ENCODE measurements at regions not wholly inside any gene's neighbourhood (a gene's known extent, or its start where the extent isn't known, plus 50 kb on each side); places are given as distances from the start of the nearest gene placed in this dataset.

GRCh38 chr9:675697-676370 is 165.7 kb upstream of the DMRT1 start:
- DNase-seq: no peak

- no peak for DNase-seq
These were observed 164.6 kb upstream of the DMRT1 start for GRCh38 chr9:676780-677438.

- no peak for DNase-seq
These were observed 163.9 kb upstream of the DMRT1 start for GRCh38 chr9:677461-678097.

GRCh38 chr9:678897-679296 is 162.6 kb upstream of the DMRT1 start:
- no peak for DNase-seq

GRCh38 chr9:679462-679861 is 162.0 kb upstream of the DMRT1 start:
- DNase-seq: no peak

- no peak for DNase-seq
These were observed 161.4 kb upstream of the DMRT1 start for GRCh38 chr9:680106-680505.

GRCh38 chr9:682633-683508 is 158.6 kb upstream of the DMRT1 start:
- DNase-seq: no peak

GRCh38 chr9:683509-684021 is 157.9 kb upstream of the DMRT1 start:
- no peak for DNase-seq

GRCh38 chr9:684054-684890 is 157.2 kb upstream of the DMRT1 start:
- no peak for DNase-seq

- no peak for DNase-seq
These were observed 156.6 kb upstream of the DMRT1 start for GRCh38 chr9:684941-685340.

GRCh38 chr9:686321-686813 is 155.1 kb upstream of the DMRT1 start:
- no peak for DNase-seq

GRCh38 chr9:687034-687785 is 154.3 kb upstream of the DMRT1 start:
- no peak for DNase-seq

- DNase-seq: no peak
These were observed 153.5 kb upstream of the DMRT1 start for GRCh38 chr9:687994-688393.

GRCh38 chr9:690517-691111 is 150.9 kb upstream of the DMRT1 start:
- DNase-seq: no peak

- no peak for DNase-seq
These were observed 149.6 kb upstream of the DMRT1 start for GRCh38 chr9:691825-692400.

GRCh38 chr9:692636-693129 is 148.8 kb upstream of the DMRT1 start:
- DNase-seq: no peak

- DNase-seq: no peak
These were observed 148.1 kb upstream of the DMRT1 start for GRCh38 chr9:693201-694091.

GRCh38 chr9:694092-694402 is 147.4 kb upstream of the DMRT1 start:
- DNase-seq: no peak

GRCh38 chr9:694403-695154 is 146.9 kb upstream of the DMRT1 start:
- no peak for DNase-seq
